Suprapubic skin (tissue), 4 donors: ENCODE measurements at regions not wholly inside any gene's neighbourhood (a gene's known extent, or its start where the extent isn't known, plus 50 kb on each side); places are given as distances from the start of the nearest gene placed in this dataset.

Experiments used
- DNase-seq, 2 donors: peaks; one replicate each; pipeline ENCODE4 v3.0.0-alpha.2; 2019; ENCODE audit warnings: low spot score in 2 of 2
- H3K27ac ChIP-seq: fragments of 200-600 bp; sonication (generic); one replicate; pipeline ENCODE4 v1.5.1; 2019
- H3K27me3 ChIP-seq: fragments of 200-600 bp; sonication (generic); one replicate; pipeline ENCODE4 v1.5.1; 2019
- H3K36me3 ChIP-seq: fragments of 200-600 bp; sonication (generic); one replicate; pipeline ENCODE4 v1.5.1; 2019
- H3K4me1 ChIP-seq: fragments of 200-600 bp; sonication (generic); one replicate; pipeline ENCODE4 v1.5.1; 2019
- H3K4me3 ChIP-seq: fragments of 200-600 bp; sonication (generic); one replicate; pipeline ENCODE4 v1.5.1; 2019; ENCODE audit warnings: mild to moderate bottlenecking
- H3K9me3 ChIP-seq: fragments of 200-600 bp; sonication (generic); one replicate; pipeline ENCODE4 v1.5.1; 2019
- EP300 ChIP-seq: sonication (generic); formaldehyde crosslinking; IDR thresholded peaks from one replicate; pipeline ENCODE4 v1.6.1; 2017; ENCODE audit warnings: antibody characterized with exemption
- POLR2A ChIP-seq, 2 donors: fragments of 450-650 bp; IDR thresholded peaks; one replicate each; pipeline ENCODE4 v1.6.1; 2017; ENCODE audit warnings: antibody characterized with exemption in 2 of 2, mild to moderate bottlenecking in 2 of 2, moderate library complexity in 2 of 2
- POLR2AphosphoS5 ChIP-seq, 3 donors: sonication (generic); formaldehyde crosslinking; IDR thresholded peaks; one replicate each; pipeline ENCODE4 v1.6.1; 2017; ENCODE audit warnings: antibody characterized with exemption in 3 of 3
- WGBS: methylation state at CpG from one replicate; pipeline ENCODE4 v1.1.5; 2018; 5-methylcytosine and 5-hydroxymethylcytosine counted together
- TF ChIP-seq, protein P1 (sequence below), 2 donors: fragments of 200-600 bp in 1 of 2; fragments of 450-650 bp in 1 of 2; sonication (generic) in 1 of 2; IDR thresholded peaks; one replicate each; pipeline ENCODE4 v1.5.1; 2016 to 2019; ENCODE audit warnings: antibody characterized with exemption in 2 of 2, mild to moderate bottlenecking in 1 of 2, moderate library complexity in 1 of 2

DNA sequence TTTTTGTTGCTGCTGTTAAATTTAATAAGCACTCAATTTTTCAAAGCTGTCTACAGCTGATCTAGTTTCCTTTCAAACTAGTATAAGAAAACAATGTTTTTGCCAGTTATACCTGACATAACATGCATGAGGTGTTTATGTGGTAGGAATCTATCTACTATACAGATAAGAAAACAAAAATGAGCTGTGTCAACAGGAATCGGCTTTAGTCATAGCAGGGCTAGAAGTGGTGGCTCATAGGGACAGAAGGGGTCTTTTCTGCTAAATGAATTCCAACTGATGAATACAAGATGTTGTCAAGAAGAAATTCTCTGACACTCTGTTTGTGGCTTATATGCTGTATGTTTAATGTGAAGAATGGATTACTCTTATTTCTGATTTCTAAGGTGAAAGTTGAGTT lies 55.7 kb upstream of the CLNK start:
- Histone ChIP-seq H3K36me3 (no peaks in the 10 kb centered on the region), H3K4me1 (no peaks in the 10 kb centered on the region), H3K27ac (no peak overlapping the region), H3K9me3 (no peaks in the 10 kb centered on the region), H3K4me3 (no peak overlapping the region), H3K27me3 (no peaks in the 10 kb centered on the region)
- TF ChIP-seq, protein P1, sequence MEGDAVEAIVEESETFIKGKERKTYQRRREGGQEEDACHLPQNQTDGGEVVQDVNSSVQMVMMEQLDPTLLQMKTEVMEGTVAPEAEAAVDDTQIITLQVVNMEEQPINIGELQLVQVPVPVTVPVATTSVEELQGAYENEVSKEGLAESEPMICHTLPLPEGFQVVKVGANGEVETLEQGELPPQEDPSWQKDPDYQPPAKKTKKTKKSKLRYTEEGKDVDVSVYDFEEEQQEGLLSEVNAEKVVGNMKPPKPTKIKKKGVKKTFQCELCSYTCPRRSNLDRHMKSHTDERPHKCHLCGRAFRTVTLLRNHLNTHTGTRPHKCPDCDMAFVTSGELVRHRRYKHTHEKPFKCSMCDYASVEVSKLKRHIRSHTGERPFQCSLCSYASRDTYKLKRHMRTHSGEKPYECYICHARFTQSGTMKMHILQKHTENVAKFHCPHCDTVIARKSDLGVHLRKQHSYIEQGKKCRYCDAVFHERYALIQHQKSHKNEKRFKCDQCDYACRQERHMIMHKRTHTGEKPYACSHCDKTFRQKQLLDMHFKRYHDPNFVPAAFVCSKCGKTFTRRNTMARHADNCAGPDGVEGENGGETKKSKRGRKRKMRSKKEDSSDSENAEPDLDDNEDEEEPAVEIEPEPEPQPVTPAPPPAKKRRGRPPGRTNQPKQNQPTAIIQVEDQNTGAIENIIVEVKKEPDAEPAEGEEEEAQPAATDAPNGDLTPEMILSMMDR (IDR thresholded peaks at IDR 0.05), result no peak
- TF ChIP-seq POLR2AphosphoS5 (IDR thresholded peaks at IDR 0.05) (no peak), EP300 (no peak), POLR2A (IDR thresholded peaks at IDR 0.05) (no peak)
- WGBS, result 45% methylated on average over 1 of the region's 1 CpG
- DNase-seq, result no peak

DNA sequence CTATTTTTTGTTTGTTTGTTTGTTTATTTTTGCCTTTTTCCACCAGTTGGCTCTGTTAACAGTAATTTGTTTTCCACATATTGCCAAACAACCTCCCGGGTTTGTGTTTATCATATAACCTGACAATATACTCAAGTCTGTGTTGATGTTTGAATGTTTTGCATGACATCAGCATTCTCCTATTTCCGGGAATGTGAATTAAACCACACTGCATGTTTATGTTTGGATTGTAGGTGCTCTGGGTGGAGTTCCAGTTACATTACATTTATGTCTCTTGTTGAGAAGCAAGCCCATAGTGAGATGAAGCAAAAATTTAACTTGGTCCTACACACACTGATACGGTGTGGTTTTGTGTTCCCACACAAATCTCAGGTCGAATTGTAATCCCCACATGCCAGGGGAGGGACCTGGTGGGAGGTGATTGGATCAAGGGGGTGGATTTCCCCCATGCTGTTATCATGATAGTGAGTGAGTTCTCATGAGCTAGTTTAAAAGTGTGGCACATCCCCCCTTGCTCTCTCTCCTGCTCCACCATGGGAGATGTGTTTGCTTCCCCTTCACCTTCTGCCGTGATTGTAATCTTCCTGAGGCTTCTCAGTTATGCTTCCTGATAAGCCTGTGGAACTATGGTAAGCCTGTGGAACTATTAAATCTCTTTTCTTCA lies 54.4 kb upstream of the CLNK start:
- Histone ChIP-seq H3K4me1 (no peaks in the 10 kb centered on the region), H3K27ac (no peak overlapping the region), H3K27me3 (no peaks in the 10 kb centered on the region), H3K36me3 (no peaks in the 10 kb centered on the region), H3K9me3 (no peaks in the 10 kb centered on the region), H3K4me3 (no peak overlapping the region)
- WGBS, result 62% methylated on average over 5 of the region's 5 CpGs
- TF ChIP-seq, protein P1 (IDR thresholded peaks at IDR 0.05), result no peak
- TF ChIP-seq POLR2A (IDR thresholded peaks at IDR 0.05), result no peak
- TF ChIP-seq EP300, result no peak
- no peak for TF ChIP-seq POLR2AphosphoS5 (IDR thresholded peaks at IDR 0.05)
- no peak for DNase-seq

- no peak overlapping the region for H3K27ac ChIP-seq
- H3K4me3 ChIP-seq, result no peak overlapping the region
- 78% methylated on average over 6 of the region's 6 CpGs for WGBS
- no peaks in the 10 kb centered on the region for H3K9me3 ChIP-seq
- H3K27me3 ChIP-seq, result no peaks in the 10 kb centered on the region
- TF ChIP-seq EP300, result no peak
- TF ChIP-seq, protein P1 (IDR thresholded peaks at IDR 0.05), result no peak
- TF ChIP-seq POLR2AphosphoS5 (IDR thresholded peaks at IDR 0.05), result no peak
- TF ChIP-seq POLR2A (IDR thresholded peaks at IDR 0.05), result no peak
- no peak for DNase-seq
- no peaks in the 10 kb centered on the region for H3K36me3 ChIP-seq
- H3K4me1 ChIP-seq, result no peaks in the 10 kb centered on the region
Measured at GRCh38 chr4:10737337-10737736, 52.8 kb upstream of the CLNK start.

DNA sequence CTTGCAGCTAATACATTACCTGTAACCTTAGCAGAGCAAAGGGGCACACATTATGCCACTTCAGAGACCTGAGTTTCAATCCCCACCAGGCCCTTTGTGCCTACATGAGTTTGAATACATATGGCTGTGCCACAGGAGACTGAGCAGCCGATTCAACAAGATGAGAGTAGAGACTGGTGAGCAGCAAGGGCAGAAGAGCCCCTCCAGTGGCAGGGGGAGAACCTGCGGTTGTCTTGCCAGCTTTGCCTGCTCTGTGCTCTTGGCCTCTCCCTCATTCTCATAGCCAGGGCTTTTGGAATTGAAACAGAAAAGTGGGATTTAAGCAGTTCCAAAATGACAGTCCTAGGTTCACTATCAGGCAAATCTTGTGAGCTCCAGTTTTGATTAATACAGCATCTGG lies 52.3 kb upstream of the CLNK start:
- no peak for DNase-seq
- Histone ChIP-seq H3K4me1 (no peaks in the 10 kb centered on the region), H3K27ac (no peak overlapping the region), H3K4me3 (no peak overlapping the region), H3K27me3 (no peaks in the 10 kb centered on the region), H3K9me3 (no peaks in the 10 kb centered on the region), H3K36me3 (no peaks in the 10 kb centered on the region)
- TF ChIP-seq, protein P1 (IDR thresholded peaks at IDR 0.05), result no peak
- TF ChIP-seq POLR2AphosphoS5 (IDR thresholded peaks at IDR 0.05) (no peak), EP300 (no peak), POLR2A (IDR thresholded peaks at IDR 0.05) (no peak)
- WGBS, result 81% methylated on average over 2 of the region's 2 CpGs

GRCh38 chr4:10736266-10736665 lies 51.7 kb upstream of the CLNK start:
- Histone ChIP-seq H3K4me3 (no peak overlapping the region), H3K9me3 (no peaks in the 10 kb centered on the region), H3K36me3 (no peaks in the 10 kb centered on the region), H3K27me3 (no peaks in the 10 kb centered on the region), H3K4me1 (no peaks in the 10 kb centered on the region), H3K27ac (no peak overlapping the region)
- WGBS, result 93% methylated on average over 3 of the region's 3 CpGs
- no peak for DNase-seq
- TF ChIP-seq, protein P1 (IDR thresholded peaks at IDR 0.05), result no peak
- TF ChIP-seq EP300, result no peak
- no peak for TF ChIP-seq POLR2A (IDR thresholded peaks at IDR 0.05)
- no peak for TF ChIP-seq POLR2AphosphoS5 (IDR thresholded peaks at IDR 0.05)
